Vagina (tissue), 2 donors: ENCODE measurements at regions not wholly inside any gene's neighbourhood (a gene's known extent, or its start where the extent isn't known, plus 50 kb on each side); places are given as distances from the start of the nearest gene placed in this dataset.

Experiments used
- POLR2A ChIP-seq, 2 donors: fragments of 450-650 bp; IDR thresholded peaks; one replicate each; pipeline ENCODE4 v1.6.1; 2017; ENCODE audit warnings: antibody characterized with exemption in 2 of 2, mild to moderate bottlenecking in 2 of 2, moderate library complexity in 2 of 2
- TF ChIP-seq, protein P1 (sequence below), 3 experiments: fragments of 450-650 bp in 2 of 3; fragments of 200-600 bp in 1 of 3; sonication (generic) in 1 of 3; IDR thresholded peaks; one replicate each; pipeline ENCODE4 v1.5.1; 2017 to 2019; ENCODE audit warnings: antibody characterized with exemption in 3 of 3, mild to moderate bottlenecking in 2 of 3, moderate library complexity in 2 of 3

DNA sequence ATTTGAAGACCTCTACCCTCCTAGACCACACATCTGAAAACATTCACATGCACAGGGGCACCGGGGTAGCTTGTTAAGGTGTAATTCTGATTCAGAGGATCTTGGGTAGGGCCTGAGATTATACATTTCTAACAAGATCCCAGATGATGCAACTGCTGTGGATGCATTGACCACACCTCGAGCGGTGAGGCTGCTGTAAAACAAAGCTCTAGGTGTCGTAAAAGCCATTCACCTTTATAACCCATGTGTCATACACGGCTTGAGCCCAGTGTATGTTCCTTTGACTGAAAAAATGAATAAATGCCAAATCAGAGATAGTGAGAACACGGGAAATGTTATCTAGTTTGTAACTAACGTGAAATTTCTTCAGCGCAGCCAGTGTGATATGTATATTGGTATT is 1578.2 kb upstream of the WWC1 start:
- TF ChIP-seq, protein P1, sequence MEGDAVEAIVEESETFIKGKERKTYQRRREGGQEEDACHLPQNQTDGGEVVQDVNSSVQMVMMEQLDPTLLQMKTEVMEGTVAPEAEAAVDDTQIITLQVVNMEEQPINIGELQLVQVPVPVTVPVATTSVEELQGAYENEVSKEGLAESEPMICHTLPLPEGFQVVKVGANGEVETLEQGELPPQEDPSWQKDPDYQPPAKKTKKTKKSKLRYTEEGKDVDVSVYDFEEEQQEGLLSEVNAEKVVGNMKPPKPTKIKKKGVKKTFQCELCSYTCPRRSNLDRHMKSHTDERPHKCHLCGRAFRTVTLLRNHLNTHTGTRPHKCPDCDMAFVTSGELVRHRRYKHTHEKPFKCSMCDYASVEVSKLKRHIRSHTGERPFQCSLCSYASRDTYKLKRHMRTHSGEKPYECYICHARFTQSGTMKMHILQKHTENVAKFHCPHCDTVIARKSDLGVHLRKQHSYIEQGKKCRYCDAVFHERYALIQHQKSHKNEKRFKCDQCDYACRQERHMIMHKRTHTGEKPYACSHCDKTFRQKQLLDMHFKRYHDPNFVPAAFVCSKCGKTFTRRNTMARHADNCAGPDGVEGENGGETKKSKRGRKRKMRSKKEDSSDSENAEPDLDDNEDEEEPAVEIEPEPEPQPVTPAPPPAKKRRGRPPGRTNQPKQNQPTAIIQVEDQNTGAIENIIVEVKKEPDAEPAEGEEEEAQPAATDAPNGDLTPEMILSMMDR (IDR thresholded peaks at IDR 0.05): no peak
- no peak for TF ChIP-seq POLR2A (IDR thresholded peaks at IDR 0.05)
